Body of pancreas (tissue), 4 donors: ENCODE measurements at regions not wholly inside any gene's neighbourhood (a gene's known extent, or its start where the extent isn't known, plus 50 kb on each side); places are given as distances from the start of the nearest gene placed in this dataset.

ENCODE experiments used
- CTCF ChIP-seq, 7 experiments: fragments of 450-650 bp in 4 of 7; fragments of 200-600 bp in 3 of 7; sonication (generic) in 3 of 7; IDR thresholded peaks; one replicate each; pipeline ENCODE4 v1.5.1; 2016 to 2019; ENCODE audit warnings: antibody characterized with exemption in 7 of 7
- POLR2A ChIP-seq, 3 donors: fragments of 450-650 bp; IDR thresholded peaks; one replicate each; pipeline ENCODE4 v1.6.1; 2016; ENCODE audit warnings: antibody characterized with exemption in 3 of 3, mild to moderate bottlenecking in 2 of 3

DNA sequence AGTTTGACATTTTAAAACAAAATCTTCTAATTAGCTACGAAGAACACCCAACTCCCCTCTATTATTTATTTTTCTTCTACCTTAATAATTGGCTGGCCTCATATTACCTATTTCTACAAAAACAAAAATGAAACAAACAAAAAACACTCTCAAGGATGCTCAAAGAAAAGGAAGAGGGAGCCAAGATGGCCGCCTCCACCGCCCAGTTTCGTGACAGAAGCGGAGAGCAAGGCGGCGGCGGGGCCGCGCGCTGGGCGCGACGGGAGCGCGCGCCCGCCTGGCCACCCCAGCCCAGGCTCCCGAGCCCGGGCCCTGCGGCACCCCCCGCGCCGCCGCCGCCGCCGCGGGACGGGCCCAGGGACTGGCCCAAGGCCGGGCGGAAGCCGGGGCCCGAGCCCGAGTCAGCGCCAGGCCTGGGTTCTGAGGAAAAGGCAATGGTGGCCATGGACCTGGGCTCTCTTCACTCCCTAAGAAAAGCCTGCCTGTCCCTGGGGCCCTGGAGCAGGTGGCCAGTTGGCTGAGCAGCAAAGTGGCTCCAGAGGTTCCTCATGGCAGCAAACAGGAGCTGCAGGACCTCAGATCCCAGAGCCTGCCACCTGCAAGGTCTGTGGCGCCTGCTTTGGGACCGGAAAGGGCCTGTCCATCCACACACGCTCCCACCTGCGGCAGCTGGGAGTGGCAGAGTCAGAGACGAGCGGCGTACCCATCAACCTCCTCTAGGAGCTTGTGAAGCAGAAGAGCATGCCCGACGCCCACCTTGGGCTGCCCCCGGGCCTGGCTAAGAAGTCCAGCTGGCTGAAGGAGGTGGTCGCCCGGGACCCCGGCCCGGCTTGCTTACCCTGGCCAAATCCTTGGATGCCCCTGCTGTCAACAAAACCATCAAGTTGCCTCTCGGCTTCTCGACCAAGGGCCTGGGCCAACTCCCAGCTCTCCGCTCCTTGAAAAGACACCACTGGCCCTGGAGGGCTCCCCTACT lies 543.2 kb upstream of the CCDC179 start:
- no peak for TF ChIP-seq CTCF (IDR thresholded peaks at IDR 0.05)
- no peak for TF ChIP-seq POLR2A (IDR thresholded peaks at IDR 0.05)
